GM23338 (cell line): ENCODE measurements at regions not wholly inside any gene's neighbourhood (a gene's known extent, or its start where the extent isn't known, plus 50 kb on each side); places are given as distances from the start of the nearest gene placed in this dataset.

Experiments used
- ATAC-seq: fragments of 200-7000 bp; cut with Tn5 transposase; 3 replicates; pipeline ENCODE4 v1.9.1; 2020
- DNase-seq: peaks from one replicate; pipeline ENCODE4 v3.0.0-alpha.2; 2015; ENCODE audit warnings: low spot score
- H2AFZ ChIP-seq: fragments of 200-600 bp; sonication (generic); 2 replicates; pipeline ENCODE4 v1.8.0; 2016; ENCODE audit warnings: antibody characterized with exemption, mild to moderate bottlenecking, moderate library complexity
- H3F3A ChIP-seq: fragments of 200-600 bp; sonication (generic); replicated peaks from 2 replicates; pipeline ENCODE4 v1.8.0; 2017; ENCODE audit warnings: antibody characterized with exemption, mixed run types, low read depth
- H3K27ac ChIP-seq: fragments of 200-600 bp; sonication (generic); 2 replicates; pipeline ENCODE4 v1.6.1; 2016; ENCODE audit warnings: low read depth
- H3K27me3 ChIP-seq: fragments of 200-600 bp; sonication (generic); 2 replicates; pipeline ENCODE4 v1.8.0; 2016; ENCODE audit warnings: mild to moderate bottlenecking, mixed run types, moderate library complexity; ENCODE audit not compliant: insufficient read depth
- H3K36me3 ChIP-seq: fragments of 200-600 bp; sonication (generic); 2 replicates; pipeline ENCODE4 v1.8.0; 2016; ENCODE audit warnings: mild to moderate bottlenecking; ENCODE audit not compliant: insufficient read depth
- H3K4me1 ChIP-seq: fragments of 200-600 bp; sonication (generic); 2 replicates; pipeline ENCODE4 v1.8.0; 2016; ENCODE audit warnings: mild to moderate bottlenecking, moderate library complexity; ENCODE audit not compliant: insufficient read depth
- H3K4me2 ChIP-seq: fragments of 200-600 bp; sonication (generic); 2 replicates; pipeline ENCODE4 v1.7.1; 2017; ENCODE audit warnings: mixed run types
- H3K4me3 ChIP-seq: fragments of 200-600 bp; sonication (generic); 2 replicates; pipeline ENCODE4 v1.6.1; 2016; ENCODE audit warnings: mixed run types
- H3K79me2 ChIP-seq: fragments of 200-600 bp; sonication (generic); replicated peaks from 2 replicates; pipeline ENCODE4 v1.8.0; 2017; ENCODE audit warnings: mild to moderate bottlenecking; ENCODE audit not compliant: insufficient read depth
- H3K9me2 ChIP-seq: fragments of 200-600 bp; sonication (generic); 2 replicates; pipeline ENCODE4 v1.8.0; 2017; ENCODE audit not compliant: insufficient read depth
- H4K20me1 ChIP-seq: fragments of 200-600 bp; sonication (generic); replicated peaks from 2 replicates; pipeline ENCODE4 v1.8.0; 2017; ENCODE audit warnings: mild to moderate bottlenecking; ENCODE audit not compliant: insufficient read depth
- H3K27ac Mint-ChIP-seq: 2 replicates; pipeline ENCODE4 v1.8.0; 2020; ENCODE audit warnings: inconsistent platforms, mild to moderate bottlenecking, moderate library complexity, mixed read lengths
- H3K27me3 Mint-ChIP-seq: 3 replicates; pipeline ENCODE4 v1.8.0; 2022; ENCODE audit warnings: low read depth, mild to moderate bottlenecking, moderate library complexity, mixed read lengths, inconsistent platforms; ENCODE audit not compliant: insufficient read depth, poor library complexity
- H3K36me3 Mint-ChIP-seq: 3 replicates; pipeline ENCODE4 v1.8.0; 2021; ENCODE audit warnings: low read depth, mild to moderate bottlenecking, inconsistent platforms, moderate library complexity, mixed read lengths
- H3K4me1 Mint-ChIP-seq: 3 replicates; pipeline ENCODE4 v1.8.0; 2020; ENCODE audit warnings: mild to moderate bottlenecking, inconsistent platforms, mixed read lengths
- H3K4me3 Mint-ChIP-seq: 3 replicates; pipeline ENCODE4 v1.8.0; 2021; ENCODE audit warnings: moderate library complexity, mild to moderate bottlenecking, inconsistent platforms, mixed read lengths
- H3K9me3 Mint-ChIP-seq: 3 replicates; pipeline ENCODE4 v1.8.0; 2020; ENCODE audit warnings: moderate library complexity, mild to moderate bottlenecking, inconsistent platforms, mixed read lengths
- CTCF ChIP-seq, 2 experiments: fragments of 200-600 bp in 1 of 2; sonication (generic) in 1 of 2; conservative IDR thresholded peaks; 2 replicates each; pipeline versions ENCODE4 v1.5.1 to v1.6.1; 2016 to 2017; ENCODE audit warnings: antibody characterized with exemption in 2 of 2, low read depth in 2 of 2, mild to moderate bottlenecking in 2 of 2, moderate library complexity in 1 of 2
- ETS1 ChIP-seq: IDR thresholded peaks from 2 replicates; pipeline ENCODE4 v1.6.1; 2016; ENCODE audit warnings: antibody characterized with exemption
- EZH2 ChIP-seq: fragments of 200-600 bp; sonication (generic); IDR thresholded peaks from one replicate; pipeline ENCODE4 v1.8.0; 2017; ENCODE audit warnings: antibody characterized with exemption, mild to moderate bottlenecking, low read depth; ENCODE audit not compliant: unreplicated experiment
- EZH2phosphoT487 ChIP-seq: fragments of 200-600 bp; sonication (generic); IDR thresholded peaks from one replicate; pipeline ENCODE4 v1.8.1; 2018; ENCODE audit warnings: antibody characterized with exemption; ENCODE audit not compliant: unreplicated experiment
- JUNB ChIP-seq: IDR thresholded peaks from one replicate; pipeline ENCODE4 v1.6.1; 2016; ENCODE audit warnings: antibody characterized with exemption; ENCODE audit not compliant: unreplicated experiment
- NANOG ChIP-seq: IDR thresholded peaks from 2 replicates; pipeline ENCODE4 v1.6.1; 2016; ENCODE audit warnings: antibody characterized with exemption, borderline replicate concordance
- POLR2AphosphoS5 ChIP-seq: IDR thresholded peaks from 2 replicates; pipeline ENCODE4 v1.6.1; 2016; ENCODE audit warnings: antibody characterized with exemption, low read depth
- REST ChIP-seq: IDR thresholded peaks from one replicate; pipeline ENCODE4 v1.6.1; 2018; ENCODE audit warnings: antibody characterized with exemption; ENCODE audit not compliant: unreplicated experiment
- STAT1 ChIP-seq: IDR thresholded peaks from one replicate; pipeline ENCODE4 v1.6.1; 2016; ENCODE audit warnings: antibody characterized with exemption; ENCODE audit not compliant: unreplicated experiment
- ZNF114 ChIP-seq: fragments of 250-450 bp; sonication (Bioruptor Pico); IDR thresholded peaks from 2 replicates; pipeline ENCODE4 v1.5.0; 2020; ENCODE audit warnings: mild to moderate bottlenecking, moderate library complexity

- Mint-ChIP-seq H3K36me3 (no peaks in the 10 kb centered on the region), H3K9me3 (no peaks in the 10 kb centered on the region), H3K27ac (no peak overlapping the region), H3K4me3 (no peak overlapping the region), H3K4me1 (no peaks in the 10 kb centered on the region), H3K27me3 (peaks cover 2% of the 10 kb centered on the region)
- ATAC-seq, result no peak
- no peak overlapping the region for H3K27ac ChIP-seq
- no peak overlapping the region for H2AFZ ChIP-seq
- no peak for TF ChIP-seq CTCF (conservative IDR thresholded peaks at IDR 0.05; ENCODE audit: low read depth in 2 of 2)
- no peak for TF ChIP-seq ZNF114 (CRISPR knock-in tag)
- no peak for TF ChIP-seq JUNB
- TF ChIP-seq ETS1, result no peak
- no peak for TF ChIP-seq EZH2phosphoT487
- TF ChIP-seq STAT1, result no peak
- TF ChIP-seq POLR2AphosphoS5, result no peak
- TF ChIP-seq REST, result no peak
- TF ChIP-seq EZH2, result no peak
- TF ChIP-seq NANOG, result no peak
- no peak overlapping the region for H3K4me2 ChIP-seq
- H3K4me1 ChIP-seq, result no peaks in the 10 kb centered on the region
- no peaks in the 10 kb centered on the region for H4K20me1 ChIP-seq
- no peaks in the 10 kb centered on the region for H3F3A ChIP-seq
- no peak for DNase-seq
- H3K4me3 ChIP-seq, result no peak overlapping the region
- H3K9me2 ChIP-seq, result no peaks in the 10 kb centered on the region; the same call in 1 of the 2 replicates
- H3K36me3 ChIP-seq, result no peaks in the 10 kb centered on the region
- H3K27me3 ChIP-seq, result no peaks in the 10 kb centered on the region
- H3K79me2 ChIP-seq, result no peaks in the 10 kb centered on the region
These were observed 54.3 kb upstream of the CCDC91 start for GRCh38 chr12:28135801-28136439.
